Right kidney (tissue), 1 donor: ENCODE measurements at regions not wholly inside any gene's neighbourhood (a gene's known extent, or its start where the extent isn't known, plus 50 kb on each side); places are given as distances from the start of the nearest gene placed in this dataset.

ENCODE experiments used
- DNase-seq: peaks from one replicate; pipeline ENCODE4 v3.0.0-alpha.2; 2016

- no peak for DNase-seq
Measured at GRCh38 chr15:52872036-52872818, 82.1 kb upstream of the ONECUT1 start.

GRCh38 chr15:52870015-52870414 is 79.9 kb upstream of the ONECUT1 start:
- no peak for DNase-seq

- DNase-seq: no peak
Measured at GRCh38 chr15:52866698-52867097, 76.6 kb upstream of the ONECUT1 start.

GRCh38 chr15:52862677-52863076 is 72.5 kb upstream of the ONECUT1 start:
- no peak for DNase-seq

GRCh38 chr15:52858782-52859176 is 68.6 kb upstream of the ONECUT1 start:
- no peak for DNase-seq

GRCh38 chr15:52857937-52858781 is 68.0 kb upstream of the ONECUT1 start:
- DNase-seq: no peak

- DNase-seq: no peak
Measured at GRCh38 chr15:52857471-52857870, 67.3 kb upstream of the ONECUT1 start.

GRCh38 chr15:52856286-52856685 is 66.2 kb upstream of the ONECUT1 start:
- DNase-seq: no peak

GRCh38 chr15:52855157-52855556 is 65.0 kb upstream of the ONECUT1 start:
- DNase-seq: no peak

GRCh38 chr15:52844823-52845222 is 54.7 kb upstream of the ONECUT1 start:
- DNase-seq: no peak
